ENCODE measurements at regions not wholly inside any gene's neighbourhood (a gene's known extent, or its start where the extent isn't known, plus 50 kb on each side); places are given as distances from the start of the nearest gene placed in this dataset.

GRCh38 chr5:68480335-68480940 is 264.9 kb downstream of the PIK3R1 start:
- WGBS, 3 donors, result 94 to 95% (median 94%) methylated on average over 4 of the region's 4 CpGs
- Histone ChIP-seq H3K4me1 (ENCODE audit: insufficient read depth) (peaks cover 4% of the 10 kb centered on the region), H3K27ac (no peak overlapping the region), H3K9me3 (no peaks in the 10 kb centered on the region), H3K36me3 (no peaks in the 10 kb centered on the region), H3K4me3 (no peak overlapping the region), H3K27me3 (no peaks in the 10 kb centered on the region)
- intact Hi-C loops (cut with DNase I), result no loop called here
- TF ChIP-seq EP300 (IDR thresholded peaks at IDR 0.05) (no peak), POLR2A (IDR thresholded peaks at IDR 0.05) (no peak), CTCF (IDR thresholded peaks at IDR 0.05) (no peak)
- DNase-seq, result no peak

GRCh38 chr5:68482199-68482598 is 266.6 kb downstream of the PIK3R1 start:
- Histone ChIP-seq H3K27me3 (no peaks in the 10 kb centered on the region), H3K4me1 (ENCODE audit: insufficient read depth) (peaks cover 4% of the 10 kb centered on the region), H3K9me3 (no peaks in the 10 kb centered on the region), H3K36me3 (no peaks in the 10 kb centered on the region), H3K4me3 (no peak overlapping the region), H3K27ac (no peak overlapping the region)
- DNase-seq, result no peak
- 83 to 89% (median 86%) methylated on average over 2 of the region's 2 CpGs for WGBS, 3 donors
- no peak for TF ChIP-seq CTCF (IDR thresholded peaks at IDR 0.05)
- intact Hi-C loops (cut with DNase I), result no loop called here

- TF ChIP-seq POLR2A (IDR thresholded peaks at IDR 0.05) (no peak), CTCF (IDR thresholded peaks at IDR 0.05) (no peak), EP300 (IDR thresholded peaks at IDR 0.05) (no peak)
- no peak for DNase-seq
- intact Hi-C loops (cut with DNase I), result no loop called here
- Histone ChIP-seq H3K27me3 (no peaks in the 10 kb centered on the region), H3K4me1 (ENCODE audit: insufficient read depth) (peaks cover under 1% of the 10 kb centered on the region), H3K36me3 (no peaks in the 10 kb centered on the region), H3K27ac (no peak overlapping the region), H3K9me3 (no peaks in the 10 kb centered on the region), H3K4me3 (no peak overlapping the region)
- 34 to 51% (median 38%) methylated on average over 4 of the region's 4 CpGs for WGBS, 3 donors
These were observed 268.9 kb downstream of the PIK3R1 start for GRCh38 chr5:68484307-68485068.

GRCh38 chr5:68489556-68489955 is 274.0 kb downstream of the PIK3R1 start:
- H3K27ac ChIP-seq, result no peak overlapping the region
- no peak for DNase-seq
- no peaks in the 10 kb centered on the region for H3K4me1 ChIP-seq (ENCODE audit: insufficient read depth)
- H3K9me3 ChIP-seq, result no peaks in the 10 kb centered on the region
- no peak for TF ChIP-seq POLR2A (IDR thresholded peaks at IDR 0.05)
- TF ChIP-seq EP300 (IDR thresholded peaks at IDR 0.05), result no peak
- TF ChIP-seq CTCF (IDR thresholded peaks at IDR 0.05), result no peak
- no peak overlapping the region for H3K4me3 ChIP-seq
- H3K27me3 ChIP-seq, result no peaks in the 10 kb centered on the region
- WGBS, 3 donors, result 63 to 84% (median 79%) methylated on average over 1 of the region's 1 CpG
- H3K36me3 ChIP-seq, result no peaks in the 10 kb centered on the region
- intact Hi-C loops (cut with DNase I), result no loop called here

Data from ovary (tissue), 7 donors.